ENCODE measurements at regions not wholly inside any gene's neighbourhood (a gene's known extent, or its start where the extent isn't known, plus 50 kb on each side); places are given as distances from the start of the nearest gene placed in this dataset.

GRCh38 chr3:107132674-107133073 is 244.6 kb upstream of the CCDC54 start:
- H3K36me3 Mint-ChIP-seq (ENCODE audit: low read depth) = no peaks in the 10 kb centered on the region; the same call in 1 of the 3 replicates

GRCh38 chr3:107133891-107134290 is 243.3 kb upstream of the CCDC54 start:
- H3K27ac ChIP-seq (ENCODE audit: low read depth) = no peak overlapping the region
- H3K4me2 ChIP-seq = no peak overlapping the region
- H3K27me3 ChIP-seq (ENCODE audit: insufficient read depth) = no peaks in the 10 kb centered on the region
- ATAC-seq = no peak
- no peak for DNase-seq (ENCODE audit: low spot score)
- H4K20me1 ChIP-seq (replicated peaks; ENCODE audit: insufficient read depth) = no peaks in the 10 kb centered on the region
- Mint-ChIP-seq H3K36me3 (ENCODE audit: low read depth) (no peaks in the 10 kb centered on the region; the same call in 1 of the 3 replicates), H3K4me3 (no peak overlapping the region), H3K27ac (no peak overlapping the region), H3K9me3 (peaks cover 4% of the 10 kb centered on the region; the same call in 2 of the 3 replicates), H3K4me1 (no peaks in the 10 kb centered on the region), H3K27me3 (ENCODE audit: insufficient read depth, low read depth, poor library complexity) (no peaks in the 10 kb centered on the region)
- 0 out of 2 replicates have a peak, but pooled peaks cover 5% of the 10 kb centered on the region for H3K9me2 ChIP-seq (ENCODE audit: insufficient read depth)
- H3K36me3 ChIP-seq (ENCODE audit: insufficient read depth) = no peaks in the 10 kb centered on the region
- no peaks in the 10 kb centered on the region for H3F3A ChIP-seq (replicated peaks; ENCODE audit: low read depth)
- H3K4me3 ChIP-seq = no peak overlapping the region
- no peak overlapping the region for H2AFZ ChIP-seq
- H3K79me2 ChIP-seq (replicated peaks; ENCODE audit: insufficient read depth) = no peaks in the 10 kb centered on the region
- H3K4me1 ChIP-seq (ENCODE audit: insufficient read depth) = no peaks in the 10 kb centered on the region; the same call in 1 of the 2 replicates
- TF ChIP-seq ETS1 (IDR thresholded peaks at IDR 0.05) = no peak
- TF ChIP-seq EZH2 (IDR thresholded peaks at IDR 0.05; ENCODE audit: low read depth, unreplicated experiment) = no peak
- TF ChIP-seq ZNF462 (CRISPR knock-in tag; IDR thresholded peaks at IDR 0.05) = no peak
- TF ChIP-seq STAT1 (IDR thresholded peaks at IDR 0.05; ENCODE audit: unreplicated experiment) = no peak
- no peak for TF ChIP-seq EZH2phosphoT487 (IDR thresholded peaks at IDR 0.05; ENCODE audit: unreplicated experiment)
- TF ChIP-seq ZNF331 (CRISPR knock-in tag; IDR thresholded peaks at IDR 0.05; ENCODE audit: low read depth) = no peak

More at GRCh38 chr3:107132674-107133073, 244.6 kb upstream of the CCDC54 start:
- Mint-ChIP-seq H3K27ac (no peak overlapping the region), H3K4me3 (no peak overlapping the region), H3K4me1 (no peaks in the 10 kb centered on the region), H3K27me3 (ENCODE audit: insufficient read depth, low read depth, poor library complexity) (no peaks in the 10 kb centered on the region), H3K9me3 (peaks cover 4% of the 10 kb centered on the region; the same call in 2 of the 3 replicates)
- Histone ChIP-seq H2AFZ (peak overlapping the region; percentile 63; the same call in 1 of the 2 replicates), H3K27me3 (ENCODE audit: insufficient read depth) (no peaks in the 10 kb centered on the region), H3K79me2 (replicated peaks; ENCODE audit: insufficient read depth) (no peaks in the 10 kb centered on the region), H3K36me3 (ENCODE audit: insufficient read depth) (no peaks in the 10 kb centered on the region), H3K4me3 (no peak overlapping the region), H3K9me2 (ENCODE audit: insufficient read depth) (0 out of 2 replicates have a peak, but pooled peaks cover 4% of the 10 kb centered on the region), H3K4me1 (ENCODE audit: insufficient read depth) (no peaks in the 10 kb centered on the region; the same call in 1 of the 2 replicates), H3K27ac (ENCODE audit: low read depth) (no peak overlapping the region), H3F3A (replicated peaks; ENCODE audit: low read depth) (no peaks in the 10 kb centered on the region), H4K20me1 (replicated peaks; ENCODE audit: insufficient read depth) (no peaks in the 10 kb centered on the region), H3K4me2 (no peak overlapping the region)
- ATAC-seq (no peak), DNase-seq (ENCODE audit: low spot score) (no peak)
- no peak for TF ChIP-seq EZH2 (IDR thresholded peaks at IDR 0.05; ENCODE audit: low read depth, unreplicated experiment)
- TF ChIP-seq CTCF (conservative IDR thresholded peaks at IDR 0.05; ENCODE audit: low read depth in 2 of 2) = no peak
- no peak for TF ChIP-seq NANOG (IDR thresholded peaks at IDR 0.05; ENCODE audit: borderline replicate concordance)
- no peak for TF ChIP-seq JUNB (IDR thresholded peaks at IDR 0.05; ENCODE audit: unreplicated experiment)
- no peak for TF ChIP-seq STAT1 (IDR thresholded peaks at IDR 0.05; ENCODE audit: unreplicated experiment)
- no peak for TF ChIP-seq ZNF331 (CRISPR knock-in tag; IDR thresholded peaks at IDR 0.05; ENCODE audit: low read depth)

All from GM23338 (cell line).